ENCODE measurements at regions not wholly inside any gene's neighbourhood (a gene's known extent, or its start where the extent isn't known, plus 50 kb on each side); places are given as distances from the start of the nearest gene placed in this dataset.

DNA sequence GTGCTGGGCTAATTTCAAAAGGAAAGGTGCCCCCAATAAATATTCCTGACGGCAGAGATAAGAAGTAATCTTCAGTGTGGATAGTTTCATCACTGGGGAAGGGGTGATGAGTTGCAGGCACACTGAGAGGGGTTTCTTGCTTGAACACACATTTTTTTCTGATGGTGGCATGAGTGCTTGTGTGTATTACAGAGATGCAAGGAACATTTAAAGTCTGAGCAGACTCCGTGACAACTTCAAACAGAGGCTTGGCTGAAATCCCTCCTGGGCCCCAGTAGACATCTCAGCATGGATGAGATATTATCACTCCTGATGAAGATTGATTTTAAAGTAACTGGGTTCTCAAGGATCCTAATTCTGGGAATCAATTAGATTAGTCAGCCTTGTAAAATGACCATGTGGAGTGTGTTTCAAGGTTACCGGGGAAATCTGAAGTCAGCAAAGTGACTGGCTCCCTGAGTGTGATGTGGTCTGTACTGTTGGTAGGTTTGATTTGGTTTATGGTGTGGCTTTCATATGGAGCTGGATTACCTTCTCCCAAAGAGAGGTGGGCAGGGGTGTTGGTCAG is 435.8 kb upstream of the EEF2KMT start:
- DNase-seq (ENCODE audit: missing footprints): no peak
- ATAC-seq: no peak
- intact Hi-C loops (cut with DNase I): no loop called here

DNA sequence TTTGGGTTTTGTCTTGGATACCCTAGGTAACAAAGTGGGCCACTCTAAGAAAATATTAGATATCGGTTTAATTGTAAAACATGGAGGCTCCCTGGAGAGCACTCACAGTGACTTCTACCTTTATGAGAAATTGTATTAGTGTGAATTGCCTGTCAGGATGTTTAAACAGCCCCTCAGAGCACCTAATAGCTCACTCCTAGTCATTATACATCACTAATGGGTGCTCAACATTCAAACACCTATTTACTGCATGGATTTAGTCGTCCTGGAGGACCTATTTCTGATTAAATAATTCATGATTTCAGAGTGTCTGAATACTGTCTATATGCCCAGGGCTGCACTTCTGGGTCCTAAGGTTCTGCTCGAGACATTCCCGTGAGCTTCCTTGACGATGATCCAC is 430.2 kb upstream of the EEF2KMT start:
- ATAC-seq: no peak

DNA sequence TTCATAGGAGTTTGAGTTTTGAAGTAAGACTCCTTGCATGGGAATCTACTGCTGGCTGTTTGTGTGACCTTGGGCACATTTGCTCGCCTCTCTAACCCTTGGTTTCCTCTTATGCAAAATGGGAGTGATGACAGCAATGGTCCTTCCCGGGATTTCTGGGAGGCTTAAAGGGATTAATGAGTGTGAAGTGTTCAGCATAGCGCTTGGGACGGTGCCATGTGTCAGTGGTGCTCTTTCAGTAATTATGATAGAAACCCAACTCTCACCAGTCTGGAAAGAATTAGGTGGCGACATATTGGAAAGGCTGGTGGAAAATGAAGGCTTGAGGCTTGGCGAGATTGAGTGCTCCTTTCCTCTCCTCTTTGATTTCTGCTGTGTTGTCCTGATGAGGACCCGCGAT is 429.2 kb upstream of the EEF2KMT start:
- ATAC-seq (no peak), DNase-seq (ENCODE audit: missing footprints) (no peak)
- intact Hi-C loops (cut with DNase I): no loop called here

More for the DNA sequence above, 430.2 kb upstream of the EEF2KMT start:
- DNase-seq (ENCODE audit: missing footprints): no peak
- intact Hi-C loops (cut with DNase I): no loop called here

DNA sequence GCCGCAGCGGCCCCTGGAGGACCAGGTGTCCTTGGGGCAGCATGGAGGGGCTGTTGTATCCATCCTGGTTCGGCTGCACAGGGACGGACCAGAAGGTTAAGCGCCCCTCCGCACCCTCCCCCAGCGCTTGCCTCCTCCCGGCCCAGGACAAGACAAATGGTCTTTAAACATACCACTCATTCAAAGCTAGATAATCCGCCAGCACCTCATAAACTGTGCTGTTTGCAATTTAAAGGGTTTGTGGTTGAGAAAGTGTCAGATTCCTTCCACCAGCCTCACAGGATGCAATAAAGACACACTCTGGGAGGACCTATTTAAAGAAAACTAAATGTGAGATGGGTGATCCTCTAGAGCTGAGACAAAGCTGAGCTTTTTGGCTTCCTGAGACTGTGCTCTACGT is 426.2 kb upstream of the EEF2KMT start:
- intact Hi-C loops (cut with DNase I): no loop called here
- DNase-seq (ENCODE audit: missing footprints): no peak
- ATAC-seq: no peak

DNA sequence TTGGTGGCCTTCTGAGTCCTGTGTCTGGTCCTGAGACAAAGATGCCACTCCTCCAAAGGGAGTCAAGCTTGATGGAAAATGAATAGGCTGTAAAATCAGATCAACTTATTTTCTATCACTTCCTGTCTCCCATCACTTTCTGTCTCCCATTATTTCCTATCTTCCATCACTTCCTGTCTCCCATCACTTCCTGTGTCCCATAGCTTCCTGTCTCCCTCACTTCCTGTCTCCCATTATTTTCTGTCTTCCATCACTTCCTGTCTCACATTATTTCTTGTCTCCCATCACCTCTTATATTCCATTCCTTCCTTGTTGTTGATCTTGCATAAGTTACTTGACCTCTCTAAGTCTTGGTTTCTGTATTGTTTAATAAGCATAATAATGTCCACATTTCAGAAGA is 418.5 kb upstream of the EEF2KMT start:
- DNase-seq (ENCODE audit: missing footprints) (no peak), ATAC-seq (no peak)
- intact Hi-C loops (cut with DNase I): no loop called here

DNA sequence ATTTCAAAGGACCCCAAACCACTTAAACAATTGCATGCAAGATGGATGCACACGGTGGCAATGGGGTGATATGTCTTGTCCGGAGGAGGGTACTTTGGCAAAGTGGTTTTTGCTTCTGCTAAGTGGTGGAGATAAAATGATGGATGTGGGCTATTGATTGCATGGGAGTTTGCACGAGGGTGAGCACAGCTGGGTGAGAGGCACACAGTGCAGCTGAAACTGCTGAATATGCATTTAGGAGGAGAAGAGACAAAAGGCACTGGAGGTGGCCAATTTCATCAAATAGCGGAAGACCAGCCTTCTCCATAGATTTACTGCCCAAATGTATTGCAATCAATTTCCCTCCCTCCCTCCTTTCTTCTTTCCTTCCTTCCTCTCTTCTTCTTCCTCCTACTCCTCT is 414.4 kb upstream of the EEF2KMT start:
- DNase-seq (ENCODE audit: missing footprints) (no peak), ATAC-seq (no peak)
- intact Hi-C loops (cut with DNase I): no loop called here

DNA sequence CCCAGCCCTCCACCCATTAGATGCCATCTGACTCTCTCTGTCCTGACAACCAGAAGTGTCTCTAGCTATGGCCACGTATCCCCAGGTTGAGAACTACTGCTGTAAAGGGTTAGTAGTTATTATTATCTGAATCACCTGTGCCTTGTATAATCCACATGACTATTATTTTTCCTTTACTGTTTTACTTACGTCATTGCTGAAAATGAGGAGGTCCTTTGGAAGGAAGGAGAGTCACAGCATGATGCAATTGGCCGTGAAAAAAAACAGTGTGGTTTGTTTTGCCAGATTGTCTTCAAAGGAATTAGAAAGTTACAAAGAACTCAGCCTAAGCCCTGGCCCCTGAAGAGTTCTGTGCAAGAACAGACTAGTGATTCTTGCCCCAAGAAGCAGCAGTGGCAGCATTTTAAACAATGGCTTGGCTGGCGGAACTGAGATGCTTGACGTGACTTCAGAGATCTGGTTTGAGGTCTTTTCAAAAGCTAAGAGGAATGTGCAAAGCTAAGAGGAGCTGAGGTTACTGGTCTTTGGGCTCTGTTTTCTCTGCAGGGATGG is 413.3 kb upstream of the EEF2KMT start:
- intact Hi-C loops (cut with DNase I): no loop called here
- ATAC-seq (no peak), DNase-seq (ENCODE audit: missing footprints) (no peak)

DNA sequence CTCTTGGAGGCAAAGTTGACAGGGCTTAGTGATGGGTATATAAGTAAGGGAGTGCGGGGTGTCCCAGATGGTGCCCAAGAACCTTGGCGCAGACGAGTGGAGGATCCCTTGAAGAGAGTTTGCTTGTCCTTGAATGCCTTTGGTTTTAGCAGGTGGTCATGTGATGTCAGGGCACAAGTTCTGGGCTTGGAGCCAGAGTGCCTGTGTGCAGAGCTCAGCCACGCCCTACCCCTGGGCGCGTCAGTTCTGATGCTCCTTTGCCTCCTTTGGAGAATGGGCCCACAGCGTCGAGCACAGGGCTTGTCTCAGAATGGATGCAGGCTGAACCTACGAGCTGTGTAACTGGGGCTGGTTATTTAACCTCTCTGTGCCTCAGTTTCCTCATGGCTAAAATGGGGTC is 412.2 kb upstream of the EEF2KMT start:
- ATAC-seq (no peak), DNase-seq (ENCODE audit: missing footprints) (no peak)
- intact Hi-C loops (cut with DNase I): no loop called here

DNA sequence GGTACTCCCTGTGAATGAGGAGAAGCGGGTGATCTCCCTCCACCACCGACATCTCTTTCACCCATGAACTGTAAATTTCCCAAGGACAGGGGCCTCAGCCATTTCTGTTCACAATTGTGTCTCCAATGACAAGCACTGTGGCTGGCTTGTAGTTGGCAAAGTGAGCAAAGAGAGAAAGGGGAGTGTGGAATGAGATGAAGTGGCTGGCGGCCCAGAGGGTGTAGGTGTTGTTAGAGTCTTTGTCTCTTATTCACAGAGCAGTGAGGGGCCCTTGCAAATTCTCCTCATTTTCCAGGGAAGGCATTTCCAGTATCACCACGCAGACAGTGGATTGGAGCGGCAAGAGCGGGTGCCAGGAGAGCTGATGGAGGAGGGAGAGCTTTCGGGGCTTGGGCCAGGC is 411.7 kb upstream of the EEF2KMT start:
- intact Hi-C loops (cut with DNase I): no loop called here
- ATAC-seq: no peak
- DNase-seq (ENCODE audit: missing footprints): no peak

DNA sequence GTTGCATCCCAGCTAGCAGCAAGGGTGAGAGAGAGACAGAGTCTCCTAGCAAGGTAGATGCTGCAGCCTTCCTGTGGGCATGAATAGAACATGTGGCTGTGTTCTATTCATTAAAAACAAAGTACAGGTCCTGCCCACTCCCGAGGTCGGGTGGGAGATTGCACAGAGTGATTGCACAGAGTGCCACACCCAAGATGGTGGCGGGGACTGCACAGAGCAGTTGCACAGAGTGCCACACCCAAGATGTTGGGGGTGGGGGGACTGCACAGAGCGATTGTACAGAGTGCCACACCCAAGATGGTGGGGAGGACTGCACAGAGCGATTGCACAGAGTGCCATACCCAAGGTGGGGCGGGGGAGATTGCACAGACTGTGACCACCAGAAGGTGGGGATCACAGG is 410.8 kb upstream of the EEF2KMT start:
- DNase-seq (ENCODE audit: missing footprints) (no peak), ATAC-seq (no peak)
- intact Hi-C loops (cut with DNase I): no loop called here

DNA sequence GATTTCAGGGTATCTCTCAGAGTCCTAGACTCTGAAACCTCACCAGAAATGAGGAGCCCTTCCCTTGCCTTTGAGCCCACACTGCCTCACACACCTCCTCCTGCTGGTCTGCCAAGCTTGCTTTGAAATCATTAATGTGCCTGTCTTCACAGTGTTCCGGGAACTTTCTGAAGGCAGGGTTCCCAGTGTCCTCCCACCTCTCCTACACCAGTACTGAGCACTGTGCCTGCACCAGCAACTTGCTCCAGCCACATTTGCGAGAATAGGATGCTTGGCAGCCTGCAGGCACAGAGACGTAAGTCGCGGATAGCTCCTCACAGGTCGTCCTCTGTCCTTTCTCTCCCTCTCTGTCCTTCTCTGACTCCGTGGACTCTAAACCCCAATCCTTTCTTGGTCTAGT is 408.4 kb upstream of the EEF2KMT start:
- ATAC-seq (no peak), DNase-seq (ENCODE audit: missing footprints) (no peak)
- intact Hi-C loops (cut with DNase I): no loop called here

DNA sequence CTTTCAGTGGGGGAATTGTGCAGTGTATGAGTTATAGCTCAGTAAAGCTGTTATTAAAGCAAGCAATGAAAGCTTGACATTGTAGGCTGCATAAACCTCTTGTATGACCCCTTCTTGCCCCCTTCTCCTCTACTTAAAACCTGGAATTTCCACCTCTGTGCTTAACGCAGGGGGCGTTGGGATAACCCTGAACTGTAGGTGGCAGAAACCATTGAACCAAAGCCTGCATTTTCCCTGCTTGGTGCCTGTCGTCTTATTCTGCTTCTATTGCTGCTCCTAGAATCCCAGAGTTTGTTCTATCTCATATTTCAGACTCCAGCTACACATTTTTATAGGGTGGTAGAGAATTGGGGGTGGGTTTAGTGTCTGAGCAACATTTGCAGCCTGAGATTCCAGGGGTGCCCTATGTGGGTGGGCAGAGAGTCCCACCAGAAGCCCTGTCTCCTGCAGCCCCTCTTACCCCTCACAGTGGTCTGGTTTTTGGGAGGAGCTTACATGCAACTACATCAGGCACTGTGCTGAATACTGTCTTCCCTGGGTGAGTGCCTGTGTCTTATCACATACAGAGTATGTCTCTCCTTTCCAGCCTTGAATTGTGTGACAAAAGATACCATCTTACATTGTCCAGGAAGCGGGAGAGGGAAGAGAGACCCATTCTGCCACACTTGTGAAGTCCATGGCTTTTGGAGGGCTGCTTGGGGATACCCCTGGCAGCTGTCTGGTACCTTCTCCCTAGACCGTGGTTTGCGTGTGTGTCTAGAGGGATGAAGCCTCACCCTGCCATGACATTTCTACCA is 407.7 kb upstream of the EEF2KMT start:
- ATAC-seq: no peak
- no peak for DNase-seq (ENCODE audit: missing footprints)
- intact Hi-C loops (cut with DNase I): no loop called here

DNA sequence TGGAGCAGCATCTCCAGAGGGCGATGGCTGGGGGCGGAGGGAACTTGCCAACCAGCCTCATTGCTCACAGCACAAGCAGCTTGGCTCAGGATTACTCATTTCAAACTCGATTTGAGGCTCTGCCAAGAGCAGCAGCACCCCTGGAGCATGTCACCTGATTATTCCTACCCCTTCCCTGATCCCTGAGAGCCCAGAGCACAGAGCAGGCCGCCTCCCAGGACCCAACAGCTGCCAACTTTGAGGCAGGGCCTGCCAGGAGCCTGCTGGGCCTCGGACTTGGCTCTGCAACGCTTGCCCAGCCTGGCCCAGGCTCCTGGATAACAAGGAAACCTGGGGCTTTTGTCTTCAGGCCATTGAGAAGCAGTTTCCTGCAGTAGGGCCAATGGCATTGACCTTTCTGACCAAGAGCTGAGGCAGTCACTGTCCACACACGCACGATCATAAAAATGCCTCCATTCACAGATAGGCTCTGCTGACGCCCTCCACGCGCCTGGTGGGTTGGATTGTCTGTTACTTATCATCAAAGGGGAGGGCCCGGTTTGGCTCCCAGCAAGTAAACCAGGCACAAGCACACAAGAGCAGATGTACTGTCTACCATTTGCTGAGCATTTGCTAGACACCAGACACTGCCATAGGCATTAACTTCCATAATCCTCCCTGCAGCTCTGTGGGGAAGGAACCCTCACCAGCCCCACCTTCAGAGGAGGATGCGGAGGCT is 406.6 kb upstream of the EEF2KMT start:
- DNase-seq (ENCODE audit: missing footprints) (no peak), ATAC-seq (peak; percentile 54)
- intact Hi-C loops (cut with DNase I): no loop called here

DNA sequence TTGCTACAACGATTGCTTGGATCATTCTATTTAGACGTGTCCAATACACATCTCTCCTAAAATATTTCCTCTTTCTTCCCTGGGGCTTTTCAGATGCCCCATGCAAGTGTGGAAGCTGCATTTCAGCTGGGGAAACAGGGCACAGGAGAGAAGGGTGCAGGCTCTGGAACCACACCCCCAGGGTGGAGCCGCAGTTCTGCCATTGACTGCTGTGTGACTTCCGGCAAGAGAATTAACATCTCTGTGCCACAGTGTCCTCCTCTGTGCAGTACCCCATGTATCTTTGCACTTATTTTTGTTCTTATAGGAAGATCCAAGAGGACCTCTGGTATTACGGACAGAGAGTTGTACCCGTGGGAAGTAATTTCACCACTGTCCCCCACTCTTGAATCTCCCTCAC is 405.3 kb upstream of the EEF2KMT start:
- intact Hi-C loops (cut with DNase I): no loop called here
- no peak for DNase-seq (ENCODE audit: missing footprints)

DNA sequence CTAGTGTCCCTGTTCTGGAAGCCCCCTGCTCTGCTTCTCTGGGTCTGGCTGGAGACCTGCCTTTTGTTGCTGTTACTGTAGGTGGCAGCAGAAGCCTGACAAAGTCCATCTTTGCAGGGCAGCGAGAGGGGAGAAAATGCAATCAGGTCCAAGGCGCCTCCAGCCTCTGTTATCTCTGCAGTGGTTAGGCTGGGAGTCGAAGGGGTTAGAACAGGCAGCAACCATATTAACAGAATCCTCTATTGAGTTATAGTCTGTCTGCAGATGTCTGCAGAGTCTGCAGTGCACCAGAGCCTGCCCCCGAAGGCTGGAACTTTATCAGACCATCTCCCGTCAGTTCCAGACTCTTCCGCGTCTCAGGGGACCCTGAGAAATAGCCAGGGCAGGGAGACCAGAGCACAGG is 404.9 kb upstream of the EEF2KMT start:
- DNase-seq (ENCODE audit: missing footprints) (no peak), ATAC-seq (no peak)
- intact Hi-C loops (cut with DNase I): no loop called here

More for the DNA sequence above, 405.3 kb upstream of the EEF2KMT start:
- ATAC-seq: no peak

DNA sequence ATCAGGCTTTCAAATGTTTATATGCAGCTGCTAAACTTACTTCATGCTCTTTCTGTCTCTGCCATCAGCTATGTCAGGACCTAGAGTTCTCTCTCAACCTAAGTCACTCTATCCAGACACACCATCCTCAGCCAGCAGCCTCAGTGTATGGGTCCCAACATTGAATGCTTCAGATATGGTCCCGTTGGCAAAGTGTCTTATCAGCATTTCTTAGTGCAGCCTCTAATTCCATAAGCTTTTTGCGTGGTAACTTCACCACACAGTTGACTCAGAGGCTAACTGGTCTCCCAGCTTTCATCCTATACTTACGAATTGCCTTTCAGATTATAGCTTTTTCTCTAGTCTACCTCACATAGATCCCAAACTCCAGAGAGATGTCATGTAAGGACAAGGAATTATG is 402.9 kb upstream of the EEF2KMT start:
- no peak for ATAC-seq
- DNase-seq (ENCODE audit: missing footprints): no peak
- intact Hi-C loops (cut with DNase I): no loop called here

DNA sequence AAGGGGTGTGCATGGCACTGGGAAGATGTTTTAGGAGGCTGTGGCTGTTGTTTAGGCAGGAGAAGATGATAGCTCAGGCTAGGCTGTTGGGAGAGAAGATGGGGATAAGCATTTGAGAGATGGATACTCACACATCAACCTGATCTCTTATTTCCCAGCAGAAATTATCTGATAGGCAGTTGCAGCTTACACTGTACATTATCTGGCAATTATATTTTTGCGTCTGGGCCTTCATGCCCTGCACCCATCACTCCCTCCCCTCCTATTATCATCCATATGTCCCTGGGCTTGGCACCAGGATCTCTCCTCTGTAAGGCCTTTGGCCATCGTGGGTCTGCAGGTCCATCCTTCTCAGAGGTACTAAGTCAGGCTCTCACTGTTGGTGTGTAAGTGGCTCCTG is 401.0 kb upstream of the EEF2KMT start:
- no peak for DNase-seq (ENCODE audit: missing footprints)
- intact Hi-C loops (cut with DNase I): no loop called here
- no peak for ATAC-seq

DNA sequence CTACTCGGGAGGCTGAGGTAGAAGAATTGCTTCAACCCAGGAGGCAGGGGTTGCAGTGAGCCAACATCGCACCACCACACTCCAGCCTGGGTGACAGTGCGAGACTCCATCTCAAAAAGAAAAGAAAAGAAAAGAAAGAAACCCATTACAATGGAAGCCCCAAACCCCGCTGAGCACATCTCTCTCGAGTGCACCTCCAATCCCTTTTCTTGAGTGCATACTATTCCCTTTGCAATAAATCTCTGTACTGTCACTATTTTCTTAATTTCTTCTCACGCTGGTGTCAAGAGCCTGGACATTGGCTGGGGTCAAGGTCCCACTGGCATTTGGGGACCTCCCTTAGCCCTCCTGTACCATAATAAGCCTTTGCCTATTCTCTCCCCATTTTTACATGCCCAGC is 398.4 kb upstream of the EEF2KMT start:
- intact Hi-C loops (cut with DNase I): no loop called here
- ATAC-seq (no peak), DNase-seq (ENCODE audit: missing footprints) (no peak)

DNA sequence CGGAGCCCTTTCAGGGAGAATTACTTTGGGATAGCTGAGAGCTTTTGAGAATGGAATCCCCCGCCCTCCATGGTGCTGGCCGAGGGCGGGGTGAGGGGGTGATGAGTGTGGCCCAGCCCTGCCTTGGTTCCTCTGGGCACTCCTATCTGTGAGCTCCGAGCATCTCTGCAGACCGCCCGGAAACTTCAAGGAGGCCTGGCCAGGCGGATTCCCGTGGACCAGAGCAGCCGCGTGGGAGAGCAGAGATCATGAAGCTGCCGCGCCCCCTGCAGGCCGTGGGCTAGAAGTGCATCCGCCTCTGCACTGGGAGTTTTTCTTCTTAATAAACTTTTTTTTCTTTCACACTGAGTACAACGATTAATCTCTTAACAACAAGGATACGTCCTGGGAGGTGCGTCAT is 392.9 kb upstream of the EEF2KMT start:
- DNase-seq (ENCODE audit: missing footprints): no peak
- no peak for ATAC-seq
- intact Hi-C loops (cut with DNase I): no loop called here

DNA sequence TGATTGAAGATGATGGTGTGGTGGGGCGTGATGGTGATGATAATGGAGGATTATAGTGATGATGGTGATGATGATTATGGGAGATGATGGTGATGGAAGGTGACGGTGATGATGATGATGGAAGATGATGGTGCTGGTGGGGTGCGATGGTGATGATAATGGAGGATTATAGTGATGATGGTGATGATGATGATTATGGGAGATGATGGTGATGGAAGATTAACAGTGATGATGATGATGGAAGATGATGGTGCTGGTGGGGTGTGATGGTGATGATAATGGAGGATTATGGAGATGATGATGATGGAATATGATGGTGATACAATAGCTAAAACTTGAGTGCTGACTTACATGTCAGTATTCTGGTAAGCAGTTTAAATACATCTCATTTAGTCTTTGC is 391.0 kb upstream of the EEF2KMT start:
- DNase-seq (ENCODE audit: missing footprints) (no peak), ATAC-seq (no peak)
- intact Hi-C loops (cut with DNase I): no loop called here
